Right lobe of liver (tissue), 4 donors: ENCODE measurements at regions not wholly inside any gene's neighbourhood (a gene's known extent, or its start where the extent isn't known, plus 50 kb on each side); places are given as distances from the start of the nearest gene placed in this dataset.

Source experiments
- CTCF ChIP-seq, 4 donors: fragments of 200-600 bp in 3 of 4; fragments of 450-650 bp in 1 of 4; IDR thresholded peaks; one replicate each; pipeline versions ENCODE4 v1.5.1 to v1.8.0; 2016 to 2022; ENCODE audit warnings: antibody characterized with exemption in 4 of 4, mild to moderate bottlenecking in 2 of 4
- POLR2A ChIP-seq: fragments of 450-650 bp; IDR thresholded peaks from one replicate; pipeline ENCODE4 v1.6.1; 2017; ENCODE audit warnings: antibody characterized with exemption, mild to moderate bottlenecking
- donor health status: DM: no; HTN: no; CAD: no.
- donor health status: DM: no; HTN: no; CAD: no.
- donor health status: DM: no; HTN: yes; CAD: no.

- no peak for TF ChIP-seq POLR2A
- TF ChIP-seq CTCF (IDR thresholded peaks at IDR 0.05): no peak
Observed at GRCh38 chr3:16809993-16810392, 74.8 kb upstream of the PLCL2 start.
